GM20000 (cell line): ENCODE measurements at regions not wholly inside any gene's neighbourhood (a gene's known extent, or its start where the extent isn't known, plus 50 kb on each side); places are given as distances from the start of the nearest gene placed in this dataset.

ENCODE experiments used
- DNase-seq: peaks from one replicate; pipeline ENCODE4 v3.0.0; 2012; ENCODE audit warnings: low spot score
- TF ChIP-seq, protein P1 (sequence below): IDR thresholded peaks from 2 replicates; pipeline ENCODE4 v1.5.1; 2012; ENCODE audit warnings: mild to moderate bottlenecking, control low read depth; ENCODE audit errors: extremely low read depth, missing control alignments

DNA sequence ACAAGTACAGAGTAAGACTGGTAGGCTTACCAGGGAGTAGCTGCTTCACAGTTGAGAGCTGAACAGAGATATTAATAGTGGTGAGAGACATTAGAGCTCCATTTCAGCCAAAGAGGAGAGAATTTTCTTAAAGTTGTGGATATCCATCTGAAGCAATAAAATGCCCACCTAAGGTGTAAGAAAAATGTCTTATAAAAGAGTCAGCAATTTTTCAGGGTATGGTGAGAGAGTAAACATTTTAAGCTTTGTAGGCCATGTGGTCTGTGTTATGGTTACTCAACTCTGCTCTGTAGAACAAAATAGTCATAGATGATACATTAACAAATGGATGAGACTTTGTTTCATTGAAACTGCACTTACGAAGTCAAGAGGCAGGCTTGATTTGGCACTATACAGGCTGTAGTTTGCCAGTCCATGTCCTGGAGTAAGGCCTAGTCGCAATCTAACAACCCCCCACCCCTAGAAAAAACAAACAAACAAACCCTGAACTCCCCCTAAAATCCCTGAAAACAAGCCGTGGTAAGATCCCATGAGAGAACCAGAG is 945.4 kb upstream of the SEMA6A start:
- TF ChIP-seq, protein P1, sequence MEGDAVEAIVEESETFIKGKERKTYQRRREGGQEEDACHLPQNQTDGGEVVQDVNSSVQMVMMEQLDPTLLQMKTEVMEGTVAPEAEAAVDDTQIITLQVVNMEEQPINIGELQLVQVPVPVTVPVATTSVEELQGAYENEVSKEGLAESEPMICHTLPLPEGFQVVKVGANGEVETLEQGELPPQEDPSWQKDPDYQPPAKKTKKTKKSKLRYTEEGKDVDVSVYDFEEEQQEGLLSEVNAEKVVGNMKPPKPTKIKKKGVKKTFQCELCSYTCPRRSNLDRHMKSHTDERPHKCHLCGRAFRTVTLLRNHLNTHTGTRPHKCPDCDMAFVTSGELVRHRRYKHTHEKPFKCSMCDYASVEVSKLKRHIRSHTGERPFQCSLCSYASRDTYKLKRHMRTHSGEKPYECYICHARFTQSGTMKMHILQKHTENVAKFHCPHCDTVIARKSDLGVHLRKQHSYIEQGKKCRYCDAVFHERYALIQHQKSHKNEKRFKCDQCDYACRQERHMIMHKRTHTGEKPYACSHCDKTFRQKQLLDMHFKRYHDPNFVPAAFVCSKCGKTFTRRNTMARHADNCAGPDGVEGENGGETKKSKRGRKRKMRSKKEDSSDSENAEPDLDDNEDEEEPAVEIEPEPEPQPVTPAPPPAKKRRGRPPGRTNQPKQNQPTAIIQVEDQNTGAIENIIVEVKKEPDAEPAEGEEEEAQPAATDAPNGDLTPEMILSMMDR = no peak
- DNase-seq = no peak

DNA sequence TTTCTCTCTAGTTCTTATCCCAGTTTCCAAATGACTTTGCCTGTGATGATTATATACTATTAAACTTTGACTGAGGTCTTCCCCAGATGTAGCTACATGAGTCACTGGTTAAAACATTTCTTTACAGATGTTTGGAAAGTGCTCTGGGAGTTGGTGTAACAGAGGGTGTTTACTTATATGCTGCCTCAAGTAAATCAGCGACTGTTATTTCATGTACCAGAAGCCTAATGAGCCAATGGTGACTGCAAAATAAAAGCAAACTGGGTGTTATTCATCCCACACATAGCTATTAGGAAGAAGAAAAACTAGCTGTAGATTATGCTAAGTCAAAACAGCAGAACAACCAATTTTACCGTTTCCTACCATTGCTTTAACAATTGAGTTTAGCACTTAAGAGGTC is 929.7 kb upstream of the SEMA6A start:
- TF ChIP-seq, protein P1 = no peak

GRCh38 chr5:117497601-117498000 is 923.0 kb upstream of the SEMA6A start:
- DNase-seq = no peak
- TF ChIP-seq, protein P1 = no peak

More for the DNA sequence above, 929.7 kb upstream of the SEMA6A start:
- DNase-seq = no peak

DNA sequence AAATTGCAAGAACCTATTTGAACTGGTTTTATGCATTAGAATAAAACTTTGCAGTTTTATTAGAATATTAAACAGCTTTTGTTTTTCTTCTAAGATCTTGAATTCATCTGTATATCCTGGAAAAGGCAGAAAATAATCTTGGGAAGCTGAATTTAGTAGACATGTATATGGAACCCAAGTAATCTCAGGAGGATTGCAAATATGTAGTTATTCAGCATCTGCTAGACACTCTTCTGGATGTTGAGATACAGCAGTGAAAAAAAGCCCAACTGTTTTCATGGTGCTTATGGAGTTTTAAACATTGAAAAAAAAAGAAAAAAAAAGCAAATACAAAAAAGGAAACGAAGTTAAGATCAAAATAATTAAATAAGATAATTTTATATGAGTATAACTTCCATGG is 922.2 kb upstream of the SEMA6A start:
- TF ChIP-seq, protein P1 = no peak
- no peak for DNase-seq

- TF ChIP-seq, protein P1 = no peak
- no peak for DNase-seq
Observed at GRCh38 chr5:117494188-117494587, 919.6 kb upstream of the SEMA6A start.

DNA sequence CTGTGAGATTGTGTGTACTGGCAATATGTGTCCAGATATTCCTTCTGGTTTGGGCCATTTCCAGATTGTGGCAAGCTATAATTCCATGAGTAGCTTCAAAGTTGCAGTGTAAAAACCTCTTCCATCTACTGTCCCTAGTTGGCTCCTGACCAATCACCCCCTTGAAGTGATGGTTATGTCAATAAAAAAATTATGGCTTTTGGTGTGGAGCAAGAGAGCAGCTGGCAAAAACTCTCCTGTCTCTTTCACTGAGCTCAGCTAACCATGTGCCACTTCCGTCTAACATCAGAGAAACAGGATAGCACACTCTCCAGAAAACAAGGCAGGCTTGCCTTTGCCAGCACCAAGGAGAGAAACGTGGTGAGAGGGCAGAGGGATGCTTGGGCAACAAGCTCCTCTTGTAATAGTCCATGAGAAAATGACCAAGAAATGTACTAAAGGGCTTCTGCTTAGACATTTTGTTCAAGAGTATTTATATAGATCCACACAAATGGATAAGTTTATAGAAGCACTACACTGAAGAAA is 914.4 kb upstream of the SEMA6A start:
- no peak for DNase-seq

DNA sequence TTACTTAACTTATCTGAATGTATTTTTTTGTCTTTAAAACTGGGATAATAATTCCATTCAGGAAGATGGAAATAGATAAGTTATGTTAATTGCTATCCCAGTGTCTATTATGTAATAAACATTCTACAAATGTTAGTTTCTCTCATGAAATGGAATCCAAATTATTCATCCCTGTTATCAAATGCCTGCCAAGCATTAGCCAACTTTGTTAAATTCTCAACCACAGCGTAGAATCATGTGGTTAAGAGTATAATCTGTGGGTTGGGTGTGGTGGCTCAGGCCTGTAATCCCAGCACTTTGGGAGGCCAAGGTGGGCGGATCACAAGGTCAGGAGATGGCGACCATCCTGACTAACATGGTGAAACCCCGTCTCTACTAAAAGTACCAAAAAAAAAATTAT is 912.9 kb upstream of the SEMA6A start:
- TF ChIP-seq, protein P1 = no peak
- no peak for DNase-seq

More for the DNA sequence above, 914.4 kb upstream of the SEMA6A start:
- TF ChIP-seq, protein P1 = no peak
